ENCODE measurements at regions not wholly inside any gene's neighbourhood (a gene's known extent, or its start where the extent isn't known, plus 50 kb on each side); places are given as distances from the start of the nearest gene placed in this dataset.
"Not testable (repeated sequence)": the region's sequence is repeated elsewhere in the genome, so short reads cannot be mapped to it uniquely, and the experiment has no call there.

DNA sequence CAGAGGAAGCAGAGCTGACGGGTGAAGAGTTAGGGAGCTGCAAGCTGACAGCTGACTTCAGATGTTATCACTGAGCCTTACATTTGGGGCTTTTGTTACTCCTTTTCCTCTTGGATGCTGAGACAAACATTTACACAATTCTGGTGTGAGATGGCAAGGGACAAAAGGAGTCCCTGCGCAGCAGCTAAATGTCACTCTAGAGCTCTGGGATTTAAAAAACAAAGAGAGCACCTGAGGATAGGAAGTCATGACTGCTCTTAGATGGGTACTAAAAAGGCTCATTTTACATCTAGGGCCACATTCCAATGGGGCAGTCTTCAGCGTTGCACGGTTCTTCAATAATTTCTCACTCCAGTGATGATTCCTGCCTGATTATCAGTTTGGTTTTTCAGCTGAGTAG is 204.5 kb downstream of the RAB38 start:
- no peak for DNase-seq

DNA sequence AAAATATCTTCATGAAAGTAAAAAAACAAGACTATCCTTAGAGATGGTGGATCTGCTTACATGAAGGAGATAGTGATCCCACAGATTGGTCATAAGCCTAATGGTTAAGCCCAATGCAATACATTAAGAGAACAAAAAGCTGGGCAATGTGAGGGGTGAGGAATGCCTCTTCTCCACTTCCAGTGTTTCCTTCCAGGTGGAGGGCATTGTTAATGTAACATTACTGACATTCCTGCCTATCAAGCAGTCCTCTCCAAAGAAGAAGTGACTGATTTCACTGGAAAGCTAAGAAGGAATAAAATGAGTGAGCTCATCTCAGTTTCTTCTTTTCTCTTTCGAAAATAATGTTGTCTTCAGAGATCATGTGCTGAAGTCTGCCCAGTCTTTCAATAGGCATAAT is 207.8 kb downstream of the RAB38 start:
- DNase-seq: no peak

DNA sequence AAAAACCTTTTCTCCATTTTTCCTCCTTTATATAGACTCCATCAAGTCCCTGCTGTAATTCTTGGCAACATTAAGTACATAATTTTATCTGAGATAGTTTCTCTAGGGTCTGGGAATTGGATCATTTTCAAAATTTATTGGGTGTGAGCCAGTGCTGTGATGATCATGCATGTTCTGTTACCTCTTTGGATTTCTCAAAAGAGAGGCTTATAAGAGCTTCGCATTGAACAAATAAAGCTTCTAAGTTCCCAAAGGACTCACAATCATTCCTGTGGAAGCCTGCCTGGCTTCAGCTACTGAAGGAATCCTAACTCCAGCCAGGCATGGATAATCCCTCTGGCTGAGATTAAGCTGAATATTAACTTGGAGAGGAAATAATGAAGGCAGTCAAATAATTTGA is 208.5 kb downstream of the RAB38 start:
- DNase-seq: no peak

DNA sequence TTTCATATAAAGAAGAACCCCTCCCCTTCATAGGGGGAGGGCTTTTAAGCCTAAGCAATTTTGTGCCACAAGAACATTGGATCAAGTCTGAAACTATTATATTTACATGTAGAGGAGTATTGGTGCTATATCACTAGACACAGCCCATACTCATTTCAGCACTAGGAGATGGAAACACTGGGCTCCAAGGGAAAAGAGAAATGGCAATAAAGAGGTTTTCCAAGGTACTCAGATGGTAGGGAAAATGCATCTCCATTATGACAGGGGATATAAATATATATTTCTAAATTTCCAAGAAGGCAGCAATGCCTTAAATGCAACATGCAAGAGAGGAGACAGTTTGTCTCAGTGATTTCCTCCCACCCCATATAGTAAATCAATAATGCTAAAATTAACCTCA is 209.0 kb downstream of the RAB38 start:
- DNase-seq: no peak

DNA sequence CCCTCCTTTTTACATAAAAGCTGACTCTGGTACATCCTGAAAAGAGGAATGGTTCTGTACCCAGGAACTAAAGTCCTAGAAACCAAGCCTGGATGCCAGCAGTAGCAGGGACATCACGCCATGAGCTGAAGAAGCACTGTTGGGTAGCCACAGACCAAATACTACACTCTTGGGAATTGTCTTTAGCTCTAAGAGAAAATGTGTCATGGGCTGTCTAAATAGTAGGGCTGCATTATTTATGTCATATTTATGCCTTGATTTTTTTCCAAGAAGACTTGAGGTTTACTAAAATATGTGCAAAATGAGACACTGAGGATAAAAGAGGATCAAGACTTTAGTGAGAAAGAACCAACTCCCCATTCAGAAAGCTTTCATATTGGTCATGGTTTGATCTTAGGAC is 213.6 kb downstream of the RAB38 start:
- no peak for DNase-seq

DNA sequence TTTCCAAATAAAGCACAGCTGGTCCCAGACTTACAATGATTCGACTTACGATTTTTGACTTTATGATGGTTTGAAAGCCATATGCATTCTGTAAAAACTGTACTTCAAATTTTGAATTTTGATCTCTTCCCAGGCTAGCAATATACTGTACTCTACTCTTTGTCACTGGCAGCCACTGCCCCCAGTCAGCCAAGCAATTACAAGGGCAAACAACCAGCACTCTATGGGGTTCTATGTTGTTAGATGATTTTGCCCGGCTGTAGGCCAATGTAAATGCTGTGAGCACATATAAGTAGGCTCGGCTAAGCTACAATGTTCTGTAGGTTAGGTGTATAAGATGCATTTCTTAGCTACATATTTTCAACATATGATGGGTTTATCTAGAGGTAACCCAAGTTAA is 217.3 kb downstream of the RAB38 start:
- DNase-seq: no peak

DNA sequence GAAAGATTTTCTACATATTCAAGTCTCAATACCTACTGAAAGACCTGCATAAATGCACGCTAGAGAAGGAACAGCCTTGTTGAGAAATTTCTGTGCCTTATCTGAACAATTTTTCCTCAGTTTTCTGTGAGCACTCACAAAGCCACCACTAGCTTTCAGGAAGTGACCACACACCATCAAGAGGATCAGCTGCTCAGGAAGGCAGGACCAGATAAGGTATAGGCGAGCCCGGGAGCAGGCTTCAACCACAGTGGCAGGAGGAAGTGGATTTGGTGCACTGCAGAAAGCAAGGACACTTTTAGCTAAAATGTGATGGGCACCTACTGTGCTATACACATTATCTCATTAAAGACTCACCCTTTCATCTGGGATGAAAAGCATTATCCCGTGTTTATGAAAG is 220.8 kb downstream of the RAB38 start:
- no peak for DNase-seq

DNA sequence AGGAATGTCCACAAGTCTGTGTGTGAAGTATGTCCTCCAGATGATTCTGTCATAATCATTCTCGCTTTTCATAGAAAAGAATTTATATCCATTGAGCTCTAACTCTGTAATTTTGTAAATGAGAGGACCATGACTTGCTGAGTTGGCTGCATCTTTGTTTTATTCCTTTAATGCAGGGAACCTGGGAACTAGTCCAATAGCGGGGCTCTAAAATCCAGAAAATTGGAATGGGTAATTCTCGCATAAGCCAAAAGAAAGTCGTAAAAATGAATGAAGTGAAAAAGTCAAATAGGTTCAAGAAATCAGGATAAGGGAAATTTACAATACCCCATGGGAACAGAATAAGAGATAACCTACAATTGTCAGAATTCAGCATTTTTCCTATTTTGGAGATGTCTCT is 232.5 kb downstream of the RAB38 start:
- DNase-seq: no peak

DNA sequence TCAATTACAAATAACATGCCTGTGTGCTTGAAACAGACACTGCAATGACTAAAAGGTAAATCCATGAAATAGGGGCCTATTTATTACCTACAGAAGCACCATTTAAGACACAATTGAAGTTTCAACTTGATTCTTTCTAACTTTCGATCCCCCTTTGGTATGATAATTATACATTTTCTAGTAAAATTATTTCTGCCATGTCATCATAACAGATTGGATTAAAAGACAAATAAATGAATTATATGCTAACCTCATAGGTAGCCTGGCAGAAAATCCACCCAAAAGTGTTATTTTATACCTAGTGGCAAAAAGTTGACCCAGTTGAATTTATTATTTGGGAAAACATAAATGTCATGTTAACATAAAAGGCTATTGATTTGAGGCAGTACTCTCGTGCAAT is 241.1 kb downstream of the RAB38 start:
- no peak for DNase-seq

DNA sequence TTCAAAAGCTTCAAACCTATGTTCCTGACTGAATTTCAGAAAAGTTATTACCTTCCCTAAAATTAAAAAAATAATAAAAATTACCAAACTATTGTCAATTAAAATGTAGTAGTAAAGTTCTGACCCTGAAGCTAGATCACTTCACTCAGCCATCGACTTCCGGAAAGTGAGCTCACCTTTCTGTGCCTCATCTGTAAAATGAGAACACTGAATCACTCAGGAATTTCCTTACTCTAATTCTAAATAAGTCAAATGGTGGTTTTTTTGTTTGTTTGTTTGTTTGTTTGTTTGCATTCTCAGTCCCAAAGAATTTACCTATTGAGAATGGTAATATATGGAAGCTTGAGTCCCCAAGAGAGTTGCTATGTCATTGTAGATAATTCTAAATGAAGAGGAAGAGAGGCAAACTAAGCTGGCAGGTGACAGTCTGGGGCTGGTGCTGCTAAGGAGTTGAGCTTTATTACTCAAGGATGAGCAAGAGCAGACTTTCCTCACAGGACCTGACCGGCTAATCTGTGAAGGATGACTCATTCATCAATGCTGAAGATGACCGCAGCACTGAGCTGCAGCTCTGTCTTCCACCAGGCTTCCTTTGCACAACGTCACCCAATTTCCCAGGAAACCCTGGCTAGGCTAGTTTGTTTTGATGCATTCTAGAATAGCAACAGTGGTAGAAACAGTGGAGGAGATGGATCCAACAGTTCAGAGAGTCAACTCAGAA is 248.8 kb downstream of the RAB38 start:
- DNase-seq: no peak

DNA sequence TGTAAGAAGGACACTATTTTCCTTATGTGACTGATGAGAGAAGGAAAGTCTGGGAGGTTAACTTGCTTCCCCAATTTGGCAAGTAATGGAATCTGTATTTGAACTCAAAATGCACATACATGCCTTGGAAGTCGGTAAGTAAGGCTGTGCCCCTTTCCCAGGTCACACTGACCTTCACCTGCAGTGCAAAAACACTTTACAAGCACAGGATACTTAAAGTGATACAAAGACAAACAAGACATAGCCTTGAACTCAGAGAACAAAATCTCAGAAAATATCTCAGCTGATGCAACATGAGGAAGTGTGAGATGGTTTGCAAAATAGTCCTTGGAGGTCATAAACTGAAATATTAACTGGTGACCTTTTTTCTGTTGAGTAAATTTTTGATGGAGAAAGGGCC is 251.1 kb downstream of the RAB38 start:
- no peak for DNase-seq

DNA sequence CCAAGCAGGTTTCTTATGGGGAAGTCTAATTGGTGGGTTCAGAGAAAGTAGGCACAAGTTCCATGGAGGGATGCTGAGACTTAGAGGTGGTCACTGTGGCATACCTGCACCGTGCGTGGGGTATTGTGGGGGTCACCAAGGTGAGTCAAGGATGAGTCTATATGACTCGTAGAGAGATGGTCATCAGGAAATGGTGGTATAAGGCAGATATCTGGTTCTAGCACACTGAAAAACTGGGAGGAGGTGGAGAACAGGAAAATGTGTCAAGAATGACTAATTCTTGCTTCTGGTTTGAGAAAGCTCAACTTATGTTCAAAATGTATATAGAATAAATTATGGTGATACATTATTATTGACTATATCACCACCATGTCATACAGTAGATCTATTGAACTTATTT is 258.1 kb downstream of the RAB38 start:
- DNase-seq: no peak

DNA sequence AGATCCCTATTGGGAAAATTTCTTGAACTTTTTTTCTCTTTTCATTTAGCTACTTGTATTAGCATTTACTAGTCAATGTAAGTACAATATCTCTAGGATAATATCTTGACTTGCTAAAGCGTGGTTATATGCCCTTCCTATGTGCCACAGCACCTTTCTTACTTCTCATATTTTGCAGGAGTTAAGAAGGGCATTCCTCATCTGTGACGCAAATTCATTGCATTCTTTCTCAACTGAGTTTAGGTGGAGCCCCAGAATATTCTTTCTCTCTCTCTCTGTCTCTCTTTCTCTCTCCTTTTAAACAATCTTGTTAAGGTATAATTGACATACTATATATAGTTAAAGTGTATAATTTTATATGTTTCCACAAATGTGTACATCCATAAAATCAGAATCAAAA is 266.1 kb downstream of the RAB38 start:
- no peak for DNase-seq

DNA sequence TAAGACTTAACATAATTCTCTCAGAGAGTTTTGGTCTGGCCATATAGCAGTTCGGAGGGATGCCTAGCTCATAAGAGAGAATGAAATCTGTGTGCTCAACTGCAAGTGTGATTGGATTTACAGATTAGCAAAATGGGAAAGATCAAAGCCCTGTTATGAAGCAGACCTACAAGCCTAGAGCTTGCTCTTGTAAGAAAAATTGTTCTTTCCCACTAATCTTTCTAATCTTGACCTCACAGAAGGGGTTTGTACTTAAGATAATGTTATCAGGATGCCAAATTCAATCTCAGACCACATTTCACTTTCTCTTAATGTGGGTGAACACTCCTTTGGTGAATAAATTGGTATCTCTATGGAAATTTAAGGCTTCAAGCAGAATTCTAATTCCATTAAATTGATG is 267.2 kb downstream of the RAB38 start:
- DNase-seq: no peak

DNA sequence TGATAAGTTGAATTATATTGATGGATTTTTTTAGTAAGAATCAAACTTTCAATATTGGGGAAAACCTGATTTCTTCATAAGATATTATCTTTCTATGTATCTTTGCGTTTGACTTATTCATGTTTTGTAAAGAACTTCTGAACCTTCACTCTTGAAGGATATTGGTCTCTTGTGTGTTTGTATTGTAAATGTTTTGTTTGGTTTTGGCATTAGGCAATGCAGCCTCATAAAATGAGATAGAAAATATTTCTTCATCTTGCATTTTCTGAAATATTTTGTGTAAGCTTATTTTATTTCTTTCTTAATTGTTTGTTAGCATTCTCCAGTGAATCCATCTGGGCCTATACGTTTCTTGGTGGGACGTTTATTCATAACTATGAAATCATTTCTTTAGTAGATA is 271.9 kb downstream of the RAB38 start:
- DNase-seq: no peak

DNA sequence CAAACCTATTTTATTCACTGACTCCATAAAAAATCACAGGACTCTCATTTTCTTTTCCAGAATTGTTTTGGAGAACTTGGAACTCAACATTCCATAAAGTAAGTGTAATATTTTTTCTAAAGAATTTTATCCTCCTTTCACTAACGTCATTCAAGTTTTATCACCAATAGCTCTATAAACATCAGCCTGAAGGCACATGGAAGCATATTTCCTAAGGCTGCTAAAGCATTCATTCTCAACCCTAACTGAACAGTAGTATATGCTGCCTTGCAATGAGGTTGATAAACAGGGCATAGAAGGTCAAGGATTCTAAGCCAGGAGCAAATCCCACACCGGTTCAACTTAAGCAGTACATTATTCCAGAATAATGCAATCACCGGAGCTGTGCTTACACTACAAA is 273.9 kb downstream of the RAB38 start:
- DNase-seq: no peak

DNA sequence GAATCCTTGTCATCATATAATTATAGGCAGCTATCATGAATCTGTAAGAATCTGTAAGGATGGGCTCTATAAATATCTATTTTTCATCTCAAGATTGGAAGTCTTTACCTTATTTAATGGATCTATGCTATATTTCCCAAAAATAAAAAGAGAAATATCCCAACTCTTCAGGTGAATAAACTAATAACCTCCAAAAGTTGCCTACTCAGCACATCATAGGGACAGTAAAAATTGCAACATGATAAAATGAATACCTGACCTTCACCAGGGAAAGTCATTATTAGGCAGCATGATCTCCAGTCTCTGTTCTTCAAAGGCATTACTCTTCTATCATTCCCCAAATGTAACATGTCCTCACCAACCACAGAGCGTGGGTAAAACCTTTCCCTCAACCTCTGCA is 277.3 kb downstream of the RAB38 start:
- no peak for DNase-seq

DNA sequence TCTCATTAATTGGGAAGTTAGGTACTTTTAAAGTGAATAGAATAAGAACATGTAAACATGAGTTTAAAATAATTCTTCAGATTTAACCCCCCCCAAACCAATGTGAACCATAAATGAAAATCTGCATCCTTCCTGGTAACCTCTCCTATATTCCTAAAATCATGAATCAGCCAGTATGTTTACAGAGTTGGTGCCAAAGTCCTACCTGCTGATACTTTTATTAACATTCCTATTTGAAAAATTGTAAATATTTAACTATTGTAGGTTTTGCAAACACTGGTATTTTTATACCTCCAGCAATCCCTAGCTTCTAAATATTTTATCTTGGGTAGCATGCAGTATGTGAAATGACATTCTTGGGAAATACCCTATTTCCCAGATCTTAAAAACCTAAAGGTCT is 278.2 kb downstream of the RAB38 start:
- no peak for DNase-seq

DNA sequence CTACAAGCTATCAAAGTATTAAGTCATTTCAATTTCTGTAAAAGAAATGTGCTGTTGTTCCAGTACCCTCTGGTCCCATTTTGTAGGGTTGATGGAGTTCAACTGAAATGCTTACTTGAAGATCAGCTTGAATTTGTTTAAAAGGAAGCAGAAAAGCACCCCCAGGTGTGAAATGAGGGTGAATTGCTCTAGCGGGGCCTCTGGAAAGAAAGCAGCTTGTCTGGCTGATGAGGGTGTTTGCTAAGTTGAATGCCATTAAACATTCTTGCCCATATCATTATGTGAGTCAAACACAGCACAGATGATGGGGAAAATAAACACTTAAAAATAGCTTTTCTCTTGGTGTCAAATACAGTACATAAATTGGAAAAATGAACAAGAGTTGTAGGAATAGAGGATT is 280.3 kb downstream of the RAB38 start:
- DNase-seq: no peak

DNA sequence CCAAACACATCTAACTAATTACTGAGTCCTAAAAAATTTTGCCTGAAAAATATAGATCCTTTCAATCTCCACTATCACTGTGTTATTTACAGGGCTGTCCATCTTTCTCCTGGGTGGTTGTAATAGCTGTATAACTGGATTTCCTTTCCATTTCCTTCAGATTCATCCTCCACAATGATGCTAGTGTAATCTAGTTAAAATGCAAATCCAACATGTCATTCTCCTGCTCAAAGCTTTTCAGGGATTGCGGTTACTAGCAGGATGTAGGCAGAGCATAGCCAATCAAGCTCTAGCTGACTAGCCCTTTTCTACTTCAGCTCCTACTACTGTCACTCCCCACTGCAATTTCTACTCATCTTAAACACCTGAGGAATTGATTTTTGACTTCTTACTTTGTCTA is 283.0 kb downstream of the RAB38 start:
- DNase-seq: no peak

DNA sequence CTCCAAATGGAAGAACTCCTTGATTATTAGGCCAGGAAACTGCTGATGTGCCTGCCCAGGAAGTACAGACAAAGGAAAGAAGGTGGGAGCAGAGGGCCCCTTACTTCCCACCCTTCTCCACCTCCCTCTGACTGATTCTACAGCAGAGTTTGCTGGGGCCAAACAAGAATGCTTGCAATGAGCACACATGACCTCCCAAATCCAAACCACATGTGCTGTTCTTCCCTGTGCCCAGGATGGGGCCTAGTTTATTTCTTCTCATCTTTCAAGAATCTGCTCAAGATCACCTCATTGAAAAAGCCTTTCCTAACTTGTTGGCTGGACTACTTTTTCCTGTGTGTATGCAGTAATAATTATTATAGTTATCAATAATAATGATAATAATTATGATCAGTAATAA is 286.1 kb downstream of the RAB38 start:
- DNase-seq: no peak

DNA sequence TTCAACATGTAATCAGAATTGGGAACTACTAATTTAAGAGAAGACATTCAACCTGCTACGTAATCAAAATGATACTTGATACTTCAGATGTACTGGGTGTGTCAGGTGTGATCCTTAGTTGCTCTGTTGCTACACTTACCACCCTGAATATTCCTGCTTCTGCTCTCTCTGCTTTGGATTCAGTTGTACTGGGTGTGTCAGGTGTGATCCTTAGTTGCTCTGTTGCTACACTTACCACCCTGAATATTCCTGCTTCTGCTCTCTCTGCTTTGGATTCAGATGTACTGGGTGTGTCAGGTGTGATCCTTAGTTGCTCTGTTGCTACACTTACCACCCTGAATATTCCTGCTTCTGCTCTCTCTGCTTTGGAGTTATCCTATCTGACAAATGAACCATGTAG is 290.2 kb downstream of the RAB38 start:
- not testable (repeated sequence) for DNase-seq

DNA sequence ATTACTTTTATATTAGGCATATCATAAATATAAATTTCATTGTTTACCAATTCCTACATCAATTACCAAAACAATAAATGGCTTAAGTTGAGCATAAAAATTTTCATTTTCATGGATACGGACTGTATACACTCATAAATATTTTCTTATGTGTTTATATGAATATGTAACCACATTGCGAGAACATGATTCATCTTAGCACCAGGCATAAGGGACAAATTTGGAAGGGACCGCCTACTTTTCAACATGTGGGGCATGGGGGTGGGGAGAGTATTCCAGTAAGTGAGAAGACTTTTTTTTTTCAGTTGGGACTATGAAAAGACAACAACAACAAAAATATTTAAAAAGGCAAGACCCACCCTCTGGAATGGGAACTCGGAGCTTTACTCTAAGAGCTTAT is 296.1 kb downstream of the RAB38 start:
- no peak for DNase-seq

DNA sequence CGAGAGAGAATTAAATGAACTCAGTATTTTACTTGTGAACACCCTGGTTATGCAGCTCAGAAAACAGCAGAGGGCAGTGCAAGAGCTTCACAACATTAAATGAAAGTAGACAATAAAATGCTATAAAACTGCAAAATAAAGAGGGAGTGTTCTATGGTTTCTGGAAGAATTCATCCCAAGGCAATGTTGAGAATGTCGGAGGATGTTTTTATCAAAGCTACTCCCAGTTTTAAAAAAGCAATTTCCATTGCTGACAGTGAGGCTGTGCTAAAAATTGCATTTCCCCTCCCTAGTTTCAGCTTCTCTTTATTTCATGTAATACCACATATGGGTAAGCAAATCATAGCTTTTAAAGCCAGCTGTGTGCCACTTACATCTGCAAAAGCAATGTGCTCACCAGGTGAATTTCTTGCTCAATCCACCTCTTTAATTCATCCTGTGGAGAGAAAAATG is 296.8 kb downstream of the RAB38 start:
- no peak for DNase-seq

DNA sequence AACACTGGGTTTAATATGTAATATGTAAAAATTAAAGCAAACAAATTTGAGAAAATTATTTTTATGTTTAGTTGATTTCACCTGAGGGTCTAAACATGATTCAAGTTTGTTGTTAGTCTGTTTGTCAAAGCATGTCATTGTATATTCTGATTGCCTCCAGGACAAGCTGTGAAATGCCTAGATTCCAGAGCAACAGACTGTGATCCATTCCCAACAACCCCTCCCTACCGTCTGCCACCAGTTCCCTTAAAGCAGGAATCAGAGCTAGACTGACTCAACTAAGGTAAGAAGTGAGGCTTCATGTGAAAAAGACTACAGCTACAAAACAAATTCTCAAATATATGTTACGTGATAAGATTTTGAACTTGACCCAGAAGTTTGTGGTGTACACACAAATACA is 304.2 kb downstream of the RAB38 start:
- DNase-seq: no peak

DNA sequence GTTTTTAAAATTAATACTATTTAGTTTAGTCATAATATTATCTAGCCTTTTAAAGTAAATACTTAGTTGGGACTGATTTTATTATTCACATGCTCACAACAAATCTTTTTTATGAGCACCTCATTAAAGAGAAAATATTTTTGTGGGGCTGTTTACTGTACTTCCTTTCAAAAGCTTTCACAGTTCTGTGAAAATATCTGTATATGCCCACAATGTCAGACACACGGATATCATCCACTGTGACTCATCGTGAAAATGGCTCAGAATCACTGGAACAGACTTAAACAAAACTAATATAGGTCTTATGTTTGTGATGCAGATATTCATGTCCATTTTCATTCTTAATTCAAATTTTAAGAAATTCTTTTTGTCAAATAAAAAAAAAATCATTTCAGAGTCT is 305.2 kb downstream of the RAB38 start:
- no peak for DNase-seq
